Sigmoid colon (tissue), 3 donors: ENCODE measurements at regions not wholly inside any gene's neighbourhood (a gene's known extent, or its start where the extent isn't known, plus 50 kb on each side); places are given as distances from the start of the nearest gene placed in this dataset.

ENCODE experiments used
- POLR2A ChIP-seq, 2 donors: fragments of 450-650 bp; IDR thresholded peaks; one replicate each; pipeline ENCODE4 v1.6.1; 2016; ENCODE audit warnings: antibody characterized with exemption in 2 of 2, mild to moderate bottlenecking in 2 of 2, moderate library complexity in 2 of 2
- TF ChIP-seq, protein P1 (sequence below), 4 experiments: fragments of 450-650 bp in 3 of 4; fragments of 200-600 bp in 1 of 4; IDR thresholded peaks; one replicate each; pipeline ENCODE4 v1.5.1; 2016 to 2019; ENCODE audit warnings: antibody characterized with exemption in 4 of 4, mild to moderate bottlenecking in 3 of 4, moderate library complexity in 2 of 4

DNA sequence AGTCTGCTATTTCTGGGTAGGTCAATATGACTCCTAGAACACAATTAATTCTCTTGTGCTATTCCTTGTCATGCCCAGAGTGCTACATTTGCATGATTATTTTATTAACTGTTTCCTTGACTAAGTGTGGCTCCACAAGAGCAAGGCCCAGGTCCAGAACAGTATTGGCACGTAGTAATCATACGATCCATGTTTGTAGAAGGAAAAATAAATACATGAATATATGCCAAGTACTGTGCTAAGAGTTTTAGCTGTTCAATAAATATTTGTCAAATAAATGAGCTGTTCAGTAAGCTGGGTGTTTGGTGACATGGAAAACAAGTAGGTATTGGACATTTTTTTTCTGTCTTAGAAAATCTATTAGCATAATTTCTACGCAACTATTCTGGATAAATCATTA is 995.9 kb downstream of the MAT2B start:
- TF ChIP-seq, protein P1, sequence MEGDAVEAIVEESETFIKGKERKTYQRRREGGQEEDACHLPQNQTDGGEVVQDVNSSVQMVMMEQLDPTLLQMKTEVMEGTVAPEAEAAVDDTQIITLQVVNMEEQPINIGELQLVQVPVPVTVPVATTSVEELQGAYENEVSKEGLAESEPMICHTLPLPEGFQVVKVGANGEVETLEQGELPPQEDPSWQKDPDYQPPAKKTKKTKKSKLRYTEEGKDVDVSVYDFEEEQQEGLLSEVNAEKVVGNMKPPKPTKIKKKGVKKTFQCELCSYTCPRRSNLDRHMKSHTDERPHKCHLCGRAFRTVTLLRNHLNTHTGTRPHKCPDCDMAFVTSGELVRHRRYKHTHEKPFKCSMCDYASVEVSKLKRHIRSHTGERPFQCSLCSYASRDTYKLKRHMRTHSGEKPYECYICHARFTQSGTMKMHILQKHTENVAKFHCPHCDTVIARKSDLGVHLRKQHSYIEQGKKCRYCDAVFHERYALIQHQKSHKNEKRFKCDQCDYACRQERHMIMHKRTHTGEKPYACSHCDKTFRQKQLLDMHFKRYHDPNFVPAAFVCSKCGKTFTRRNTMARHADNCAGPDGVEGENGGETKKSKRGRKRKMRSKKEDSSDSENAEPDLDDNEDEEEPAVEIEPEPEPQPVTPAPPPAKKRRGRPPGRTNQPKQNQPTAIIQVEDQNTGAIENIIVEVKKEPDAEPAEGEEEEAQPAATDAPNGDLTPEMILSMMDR (IDR thresholded peaks at IDR 0.05): no peak
- no peak for TF ChIP-seq POLR2A (IDR thresholded peaks at IDR 0.05)
